HG02678 (cell line): ENCODE measurements at regions not wholly inside any gene's neighbourhood (a gene's known extent, or its start where the extent isn't known, plus 50 kb on each side); places are given as distances from the start of the nearest gene placed in this dataset.

Experiments
- ATAC-seq: cut with Tn5 transposase; IDR thresholded peaks from one replicate; pipeline ENCODE4 v1.9.1; 2021; ENCODE audit warnings: mild to moderate bottlenecking, moderate library complexity; ENCODE audit not compliant: unreplicated experiment

- no peak for ATAC-seq
Observed at GRCh38 chr14:84591827-84592445, 938.0 kb upstream of the FLRT2 start.

- no peak for ATAC-seq
Observed at GRCh38 chr14:84592770-84593169, 937.2 kb upstream of the FLRT2 start.

- no peak for ATAC-seq
Observed at GRCh38 chr14:84610086-84610485, 919.9 kb upstream of the FLRT2 start.

- no peak for ATAC-seq
Observed at GRCh38 chr14:84622357-84622756, 907.6 kb upstream of the FLRT2 start.

GRCh38 chr14:84643446-84643845 is 886.5 kb upstream of the FLRT2 start:
- no peak for ATAC-seq

- ATAC-seq: no peak
Observed at GRCh38 chr14:84646786-84647500, 883.0 kb upstream of the FLRT2 start.

- ATAC-seq: no peak
Observed at GRCh38 chr14:84655014-84655413, 874.9 kb upstream of the FLRT2 start.

GRCh38 chr14:84657911-84658310 is 872.0 kb upstream of the FLRT2 start:
- ATAC-seq: no peak

GRCh38 chr14:84670796-84671195 is 859.1 kb upstream of the FLRT2 start:
- ATAC-seq: no peak

GRCh38 chr14:84671776-84672175 is 858.2 kb upstream of the FLRT2 start:
- ATAC-seq: no peak

- ATAC-seq: no peak
Observed at GRCh38 chr14:84674636-84675035, 855.3 kb upstream of the FLRT2 start.

GRCh38 chr14:84686550-84686949 is 843.4 kb upstream of the FLRT2 start:
- ATAC-seq: no peak

- no peak for ATAC-seq
Observed at GRCh38 chr14:84688297-84689025, 841.5 kb upstream of the FLRT2 start.

GRCh38 chr14:84694161-84694560 is 835.8 kb upstream of the FLRT2 start:
- no peak for ATAC-seq

GRCh38 chr14:84704601-84705000 is 825.3 kb upstream of the FLRT2 start:
- ATAC-seq: no peak

- no peak for ATAC-seq
Observed at GRCh38 chr14:84707830-84708229, 822.1 kb upstream of the FLRT2 start.

GRCh38 chr14:84708865-84709264 is 821.1 kb upstream of the FLRT2 start:
- ATAC-seq: no peak

- no peak for ATAC-seq
Observed at GRCh38 chr14:84726471-84726870, 803.5 kb upstream of the FLRT2 start.

GRCh38 chr14:84749191-84749955 is 780.6 kb upstream of the FLRT2 start:
- no peak for ATAC-seq

- no peak for ATAC-seq
Observed at GRCh38 chr14:84750284-84750683, 779.7 kb upstream of the FLRT2 start.
